SW480 (cell line): ENCODE measurements at regions not wholly inside any gene's neighbourhood (a gene's known extent, or its start where the extent isn't known, plus 50 kb on each side); places are given as distances from the start of the nearest gene placed in this dataset.
"Not testable (repeated sequence)": the region's sequence is repeated elsewhere in the genome, so short reads cannot be mapped to it uniquely, and the experiment has no call there.

Experiments used
- DNase-seq: peaks from one replicate; pipeline ENCODE4 v3.0.0-alpha.2; 2016; ENCODE audit warnings: low spot score

GRCh38 chr5:92992073-92992472 is 588.9 kb downstream of the NR2F1-AS1 start:
- DNase-seq = no peak

GRCh38 chr5:92991581-92992067 is 589.4 kb downstream of the NR2F1-AS1 start:
- no peak for DNase-seq

GRCh38 chr5:92990771-92991170 is 590.2 kb downstream of the NR2F1-AS1 start:
- DNase-seq = no peak

GRCh38 chr5:92981001-92981400 is 600.0 kb downstream of the NR2F1-AS1 start:
- DNase-seq = no peak

GRCh38 chr5:92980491-92980890 is 600.5 kb downstream of the NR2F1-AS1 start:
- no peak for DNase-seq

GRCh38 chr5:92979716-92980115 is 601.3 kb downstream of the NR2F1-AS1 start:
- DNase-seq = no peak

GRCh38 chr5:92977846-92978540 is 603.0 kb downstream of the NR2F1-AS1 start:
- no peak for DNase-seq

GRCh38 chr5:92976156-92976555 is 604.9 kb downstream of the NR2F1-AS1 start:
- DNase-seq = no peak

- no peak for DNase-seq
Measured at GRCh38 chr5:92969781-92970237, 611.2 kb downstream of the NR2F1-AS1 start.

- no peak for DNase-seq
Measured at GRCh38 chr5:92969191-92969780, 611.7 kb downstream of the NR2F1-AS1 start.

- DNase-seq = no peak
Measured at GRCh38 chr5:92963800-92964199, 617.2 kb downstream of the NR2F1-AS1 start.

GRCh38 chr5:92962752-92963151 is 618.3 kb downstream of the NR2F1-AS1 start:
- no peak for DNase-seq

GRCh38 chr5:92956886-92957285 is 624.1 kb downstream of the NR2F1-AS1 start:
- no peak for DNase-seq

- no peak for DNase-seq
Measured at GRCh38 chr5:92952243-92952642, 628.8 kb downstream of the NR2F1-AS1 start.

- DNase-seq = no peak
Measured at GRCh38 chr5:92951746-92952145, 629.3 kb downstream of the NR2F1-AS1 start.

- DNase-seq = no peak
Measured at GRCh38 chr5:92946546-92946945, 634.5 kb downstream of the NR2F1-AS1 start.

- DNase-seq = peak; percentile 5
Measured at GRCh38 chr5:92945605-92946097, 635.4 kb downstream of the NR2F1-AS1 start.

GRCh38 chr5:92944903-92945604 is 636.0 kb downstream of the NR2F1-AS1 start:
- no peak for DNase-seq

- DNase-seq = no peak
Measured at GRCh38 chr5:92944337-92944736, 636.7 kb downstream of the NR2F1-AS1 start.

GRCh38 chr5:92942762-92943161 is 638.3 kb downstream of the NR2F1-AS1 start:
- DNase-seq = peak; percentile 4

- DNase-seq = no peak
Measured at GRCh38 chr5:92941806-92942205, 639.2 kb downstream of the NR2F1-AS1 start.

- no peak for DNase-seq
Measured at GRCh38 chr5:92939428-92939827, 641.6 kb downstream of the NR2F1-AS1 start.

- DNase-seq = not testable (repeated sequence)
Measured at GRCh38 chr5:92937396-92937795, 643.6 kb downstream of the NR2F1-AS1 start.
